ENCODE measurements at regions not wholly inside any gene's neighbourhood (a gene's known extent, or its start where the extent isn't known, plus 50 kb on each side); places are given as distances from the start of the nearest gene placed in this dataset.

GRCh38 chr2:156753766-156754165 lies 317.6 kb downstream of the GPD2 start:
- Histone ChIP-seq H3K4me3 (replicated peaks; ENCODE audit: low read depth, low read length) (no peak overlapping the region), H3K27me3 (replicated peaks; ENCODE audit: control insufficient read depth, insufficient read depth, low read length) (no peaks in the 10 kb centered on the region), H3K36me3 (ENCODE audit: control insufficient read depth, insufficient read depth, low read length) (no peaks in the 10 kb centered on the region)
- DNase-seq (ENCODE audit: extremely low read depth, insufficient read length), result no peak
- no peak for TF ChIP-seq CTCF (IDR thresholded peaks at IDR 0.05; ENCODE audit: insufficient read depth, low read length, poor library complexity, severe bottlenecking)

GRCh38 chr2:156756516-156756915 lies 320.3 kb downstream of the GPD2 start:
- no peak for DNase-seq (ENCODE audit: extremely low read depth, insufficient read length)
- H3K36me3 ChIP-seq (ENCODE audit: control insufficient read depth, insufficient read depth, low read length), result no peaks in the 10 kb centered on the region
- TF ChIP-seq CTCF (IDR thresholded peaks at IDR 0.05; ENCODE audit: insufficient read depth, low read length, poor library complexity, severe bottlenecking), result no peak
- H3K27me3 ChIP-seq (replicated peaks; ENCODE audit: control insufficient read depth, insufficient read depth, low read length), result no peaks in the 10 kb centered on the region
- no peak overlapping the region for H3K4me3 ChIP-seq (replicated peaks; ENCODE audit: low read depth, low read length)

- H3K36me3 ChIP-seq (ENCODE audit: control insufficient read depth, insufficient read depth, low read length), result no peaks in the 10 kb centered on the region
- DNase-seq (ENCODE audit: extremely low read depth, insufficient read length), result no peak
- no peak overlapping the region for H3K4me3 ChIP-seq (replicated peaks; ENCODE audit: low read depth, low read length)
- no peaks in the 10 kb centered on the region for H3K27me3 ChIP-seq (replicated peaks; ENCODE audit: control insufficient read depth, insufficient read depth, low read length)
- TF ChIP-seq CTCF (IDR thresholded peaks at IDR 0.05; ENCODE audit: insufficient read depth, low read length, poor library complexity, severe bottlenecking), result no peak
Measured at GRCh38 chr2:156763174-156763573, 327.0 kb downstream of the GPD2 start.

GRCh38 chr2:156765043-156765442 lies 328.9 kb downstream of the GPD2 start:
- DNase-seq (ENCODE audit: extremely low read depth, insufficient read length), result no peak
- TF ChIP-seq CTCF (IDR thresholded peaks at IDR 0.05; ENCODE audit: insufficient read depth, low read length, poor library complexity, severe bottlenecking), result no peak
- H3K4me3 ChIP-seq (replicated peaks; ENCODE audit: low read depth, low read length), result no peak overlapping the region
- no peaks in the 10 kb centered on the region for H3K27me3 ChIP-seq (replicated peaks; ENCODE audit: control insufficient read depth, insufficient read depth, low read length)
- H3K36me3 ChIP-seq (ENCODE audit: control insufficient read depth, insufficient read depth, low read length), result no peaks in the 10 kb centered on the region

GRCh38 chr2:156765450-156765849 lies 329.3 kb downstream of the GPD2 start:
- Histone ChIP-seq H3K27me3 (replicated peaks; ENCODE audit: control insufficient read depth, insufficient read depth, low read length) (no peaks in the 10 kb centered on the region), H3K4me3 (replicated peaks; ENCODE audit: low read depth, low read length) (no peak overlapping the region), H3K36me3 (ENCODE audit: control insufficient read depth, insufficient read depth, low read length) (no peaks in the 10 kb centered on the region)
- DNase-seq (ENCODE audit: extremely low read depth, insufficient read length), result no peak
- no peak for TF ChIP-seq CTCF (IDR thresholded peaks at IDR 0.05; ENCODE audit: insufficient read depth, low read length, poor library complexity, severe bottlenecking)

- Histone ChIP-seq H3K27me3 (replicated peaks; ENCODE audit: control insufficient read depth, insufficient read depth, low read length) (no peaks in the 10 kb centered on the region), H3K4me3 (replicated peaks; ENCODE audit: low read depth, low read length) (no peak overlapping the region), H3K36me3 (ENCODE audit: control insufficient read depth, insufficient read depth, low read length) (no peaks in the 10 kb centered on the region)
- no peak for DNase-seq (ENCODE audit: extremely low read depth, insufficient read length)
- no peak for TF ChIP-seq CTCF (IDR thresholded peaks at IDR 0.05; ENCODE audit: insufficient read depth, low read length, poor library complexity, severe bottlenecking)
Measured at GRCh38 chr2:156769802-156770201, 333.6 kb downstream of the GPD2 start.

Data from GM06990 (cell line).